Esophagus (tissue), 2 donors: ENCODE measurements at regions not wholly inside any gene's neighbourhood (a gene's known extent, or its start where the extent isn't known, plus 50 kb on each side); places are given as distances from the start of the nearest gene placed in this dataset.

Source experiments
- H3K27ac ChIP-seq, 2 donors: one replicate each; pipeline ENCODE4 v1.5.1; 2013; ENCODE audit warnings: low read depth in 2 of 2, mild to moderate bottlenecking in 2 of 2, inconsistent platforms in 1 of 2, low read length in 1 of 2, moderate library complexity in 1 of 2
- H3K27me3 ChIP-seq, 2 donors: one replicate each; pipeline ENCODE4 v1.6.1; 2013; ENCODE audit warnings: low read length in 2 of 2, control low read depth in 1 of 2, mild to moderate bottlenecking in 1 of 2; ENCODE audit not compliant: insufficient read depth in 2 of 2, control insufficient read depth in 1 of 2
- H3K36me3 ChIP-seq, 2 donors: one replicate each; pipeline ENCODE4 v1.6.1; 2013; ENCODE audit warnings: low read length in 1 of 2; ENCODE audit not compliant: control insufficient read depth in 2 of 2, insufficient read depth in 2 of 2
- H3K4me1 ChIP-seq, 2 donors: one replicate each; pipeline ENCODE4 v1.6.1; 2013; ENCODE audit warnings: low read length in 1 of 2; ENCODE audit not compliant: control insufficient read depth in 2 of 2, insufficient read depth in 2 of 2
- H3K4me3 ChIP-seq, 2 donors: one replicate each; pipeline ENCODE4 v1.5.1; 2013; ENCODE audit warnings: low read length in 2 of 2, mild to moderate bottlenecking in 2 of 2, low read depth in 1 of 2, moderate library complexity in 1 of 2
- H3K9me3 ChIP-seq, 2 donors: one replicate each; pipeline ENCODE4 v1.6.1; 2013; ENCODE audit warnings: mild to moderate bottlenecking in 2 of 2, low read depth in 1 of 2, low read length in 1 of 2, moderate library complexity in 1 of 2; ENCODE audit not compliant: control insufficient read depth in 2 of 2, insufficient read depth in 1 of 2
- WGBS, 2 donors: extraction: QIAGEN DNeasy Blood & Tissue Kit; methylation state at CpG; one replicate each; pipeline ENCODE4 v1.1.7; 2013; 5-methylcytosine and 5-hydroxymethylcytosine counted together
- donor health status: healthy with polysubstance abuse.
- donor health status: Bipolar disorder and iron deficiency.

DNA sequence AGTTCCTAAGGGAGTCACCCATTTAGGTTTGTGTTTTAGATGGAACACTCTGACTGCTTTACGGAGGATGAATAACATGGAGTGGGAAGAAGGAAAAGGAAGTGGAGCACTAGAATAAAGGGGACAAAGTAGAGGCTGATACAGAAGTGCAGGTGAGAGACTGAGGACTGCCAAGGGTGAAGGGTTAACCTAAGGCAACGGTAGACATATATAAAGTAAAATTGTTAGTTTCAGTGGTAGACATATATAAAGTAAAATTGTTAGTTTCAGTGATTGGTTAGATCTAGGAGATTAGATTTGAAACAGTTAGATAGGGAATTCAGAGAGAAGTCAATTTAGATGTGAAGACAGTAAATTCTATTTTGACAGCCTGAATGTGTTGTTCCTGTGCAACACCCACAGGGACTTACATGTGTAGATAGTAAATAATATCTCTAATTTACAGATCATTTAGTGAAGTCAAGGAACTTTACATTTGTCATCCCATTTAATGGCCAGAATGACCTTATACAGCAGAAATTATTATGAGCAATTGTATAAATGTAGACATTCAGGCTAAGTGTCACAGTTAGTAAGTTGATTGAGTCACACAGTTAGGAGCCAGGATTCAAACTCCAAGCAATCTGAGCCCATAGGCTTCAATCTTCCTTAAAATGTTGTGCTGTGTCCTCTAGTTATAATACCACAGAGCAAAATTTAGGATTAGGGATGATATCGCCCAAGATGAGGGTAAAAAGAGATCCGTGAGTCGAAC is 270.8 kb upstream of the UBE2E3 start:
- Histone ChIP-seq H3K27ac (no peak overlapping the region), H3K36me3 (no peaks in the 10 kb centered on the region), H3K9me3 (no peaks in the 10 kb centered on the region), H3K4me1 (no peaks in the 10 kb centered on the region), H3K4me3 (no peak overlapping the region), H3K27me3 (no peaks in the 10 kb centered on the region)
- WGBS, 2 donors = 90 to 94% methylated on average over 5 of the region's 5 CpGs

DNA sequence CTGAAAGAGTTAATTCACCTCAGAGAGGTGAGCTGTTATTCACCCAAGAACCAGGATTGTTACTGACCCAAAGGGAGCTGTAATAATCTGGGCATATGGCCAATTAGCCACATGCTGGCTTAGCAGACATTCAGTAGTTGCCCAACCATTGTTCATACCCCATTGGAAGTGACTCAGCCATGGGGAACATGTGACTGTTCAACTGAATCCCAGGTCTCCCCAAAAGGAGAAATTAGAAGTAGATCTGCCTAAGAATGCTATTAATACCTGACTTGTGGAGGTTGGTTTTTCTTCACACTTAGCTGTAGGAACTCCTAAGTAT is 272.6 kb upstream of the UBE2E3 start:
- no peaks in the 10 kb centered on the region for H3K27me3 ChIP-seq
- H3K9me3 ChIP-seq = no peaks in the 10 kb centered on the region
- no peaks in the 10 kb centered on the region for H3K36me3 ChIP-seq
- H3K27ac ChIP-seq = no peak overlapping the region
- H3K4me3 ChIP-seq = no peak overlapping the region
- no peaks in the 10 kb centered on the region for H3K4me1 ChIP-seq

DNA sequence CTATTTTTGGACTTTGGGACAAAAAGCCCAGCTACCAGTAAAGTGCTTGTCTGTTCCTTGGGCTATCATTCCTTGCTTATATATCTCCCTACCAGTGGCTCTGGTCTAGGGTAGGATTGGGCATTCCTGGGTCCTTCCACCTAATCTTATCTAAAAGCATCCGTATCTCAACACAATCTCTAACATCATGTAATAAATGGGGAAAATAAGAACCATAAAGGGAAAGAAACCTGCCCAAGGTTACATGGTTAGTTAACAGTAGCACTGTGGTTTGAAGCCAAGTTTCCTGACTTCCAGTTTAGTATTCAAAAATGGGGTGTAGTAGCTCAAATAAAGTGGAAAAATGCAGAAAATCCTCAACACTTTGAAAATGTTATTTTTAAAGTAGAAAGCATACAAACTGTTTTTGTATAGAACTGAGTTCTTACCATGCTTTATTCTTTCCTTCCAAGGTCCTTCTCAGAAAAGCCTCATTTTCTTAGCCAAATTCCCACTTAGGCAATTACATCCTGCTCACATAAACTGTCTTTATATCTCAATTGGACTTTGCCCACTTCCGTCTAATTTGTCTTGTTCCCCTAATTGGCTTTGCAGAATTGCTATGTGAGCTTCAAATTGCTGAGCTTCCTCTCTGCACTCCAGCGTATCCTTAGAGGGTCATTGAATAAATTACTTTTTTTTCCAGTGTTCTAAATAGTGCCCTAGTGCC is 273.1 kb upstream of the UBE2E3 start:
- Histone ChIP-seq H3K9me3 (no peaks in the 10 kb centered on the region), H3K27ac (no peak overlapping the region), H3K36me3 (no peaks in the 10 kb centered on the region), H3K27me3 (no peaks in the 10 kb centered on the region), H3K4me1 (no peaks in the 10 kb centered on the region), H3K4me3 (no peak overlapping the region)
- 58 to 68% methylated on average over 3 of the region's 3 CpGs for WGBS, 2 donors

DNA sequence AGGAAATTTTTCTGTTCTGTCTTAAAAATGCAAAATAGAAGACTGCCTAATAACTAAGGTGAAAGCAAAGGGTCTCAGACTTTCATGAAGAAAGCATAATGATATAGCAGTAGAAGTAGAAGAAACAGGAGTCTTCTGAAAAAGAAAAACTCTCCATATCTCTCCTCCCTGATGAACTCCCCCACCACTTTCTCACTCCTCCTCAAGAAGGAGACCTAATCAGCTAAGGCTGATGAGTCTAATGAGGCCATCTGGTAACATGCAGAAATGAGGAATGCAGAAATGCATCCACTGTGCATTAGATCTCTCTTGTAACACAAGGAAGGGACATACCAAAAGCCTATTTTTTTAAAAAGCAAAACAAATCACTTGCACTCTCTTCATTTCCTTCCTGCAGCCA is 273.7 kb upstream of the UBE2E3 start:
- no peak overlapping the region for H3K27ac ChIP-seq

DNA sequence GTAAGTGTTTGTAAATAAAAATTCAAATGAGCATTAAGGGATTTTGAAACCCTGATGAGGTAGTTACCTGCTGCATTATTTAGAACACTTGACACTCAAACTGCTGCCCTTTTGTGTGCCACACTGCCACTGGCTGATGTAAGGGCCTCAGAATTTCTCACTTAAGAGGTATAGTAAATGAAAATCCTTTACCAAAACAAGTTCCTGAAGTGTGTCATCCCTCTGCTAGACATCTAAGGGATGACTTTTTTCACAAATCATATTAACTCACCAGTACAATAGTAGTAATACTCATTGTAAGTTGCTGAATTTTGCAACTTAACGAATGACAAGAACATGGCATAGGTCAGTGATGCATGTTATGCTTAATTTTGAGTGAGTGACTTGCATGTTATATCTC is 274.9 kb upstream of the UBE2E3 start:
- peak overlapping the region in 1 of 2 donors; percentile 13 for H3K27ac ChIP-seq
- WGBS, 2 donors = 70 to 80% methylated on average over 1 of the region's 1 CpG
- no peaks in the 10 kb centered on the region for H3K4me1 ChIP-seq
- no peak overlapping the region for H3K4me3 ChIP-seq
- H3K9me3 ChIP-seq = no peaks in the 10 kb centered on the region
- no peaks in the 10 kb centered on the region for H3K27me3 ChIP-seq
- no peaks in the 10 kb centered on the region for H3K36me3 ChIP-seq

More for the DNA sequence above, 273.7 kb upstream of the UBE2E3 start:
- H3K4me1 ChIP-seq = no peaks in the 10 kb centered on the region
- H3K36me3 ChIP-seq = no peaks in the 10 kb centered on the region
- no peaks in the 10 kb centered on the region for H3K27me3 ChIP-seq
- H3K9me3 ChIP-seq = no peaks in the 10 kb centered on the region
- H3K4me3 ChIP-seq = no peak overlapping the region

DNA sequence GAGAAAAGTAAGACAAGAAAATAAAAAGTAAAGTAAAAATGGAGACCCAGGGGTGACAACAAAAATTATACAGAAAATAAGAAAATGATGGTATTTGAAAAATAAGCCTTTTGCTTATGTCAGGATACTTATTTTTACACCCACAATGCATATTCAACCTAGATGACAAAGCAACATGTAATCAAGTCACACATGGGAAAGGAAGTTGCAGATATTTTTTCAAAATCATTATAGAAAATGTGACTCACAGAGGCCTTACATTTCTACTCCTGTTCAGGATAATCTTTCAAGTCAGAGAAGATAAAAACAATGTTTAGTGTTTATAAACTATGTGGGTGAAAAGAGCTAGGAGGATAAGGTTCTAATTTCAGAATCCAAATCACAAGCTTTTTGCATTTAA is 275.3 kb upstream of the UBE2E3 start:
- Histone ChIP-seq H3K4me3 (no peak overlapping the region), H3K9me3 (no peaks in the 10 kb centered on the region), H3K27ac (no peak overlapping the region), H3K27me3 (no peaks in the 10 kb centered on the region), H3K4me1 (no peaks in the 10 kb centered on the region), H3K36me3 (no peaks in the 10 kb centered on the region)

DNA sequence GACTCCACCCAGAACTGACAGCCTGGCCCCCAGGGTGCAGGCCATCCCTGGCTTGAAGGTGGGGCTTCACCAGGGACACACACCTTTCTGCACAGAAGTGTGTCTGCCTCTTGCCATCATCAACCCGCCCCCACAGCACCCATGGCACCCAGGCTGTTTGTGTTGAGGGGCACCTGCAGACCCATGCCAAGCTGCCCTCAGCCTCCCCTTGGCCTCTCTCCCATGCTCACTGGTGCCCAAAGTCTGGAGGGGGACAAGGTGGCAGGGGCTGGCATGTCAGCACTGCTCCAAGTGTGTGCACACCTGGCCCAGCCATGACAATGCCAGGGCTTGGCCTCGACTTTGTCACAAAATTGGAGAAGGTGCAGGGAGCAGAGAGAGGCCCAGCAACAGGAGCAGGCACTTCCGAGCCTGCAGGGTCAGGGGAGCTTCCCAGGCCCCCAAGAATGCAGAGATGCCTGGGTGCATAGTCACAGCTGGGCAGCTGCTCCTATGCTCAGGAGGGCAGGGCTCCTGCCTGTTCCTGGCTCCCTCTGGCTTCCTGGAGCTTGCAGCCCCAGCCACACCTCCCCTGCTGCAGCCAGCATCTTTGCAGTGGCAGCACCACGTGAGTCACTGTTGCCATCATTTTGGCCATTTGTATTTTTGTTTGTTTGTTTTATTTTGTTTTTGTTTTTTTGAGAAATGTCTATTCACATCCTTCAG is 280.6 kb upstream of the UBE2E3 start:
- Histone ChIP-seq H3K4me1 (no peaks in the 10 kb centered on the region), H3K9me3 (no peaks in the 10 kb centered on the region), H3K27ac (no peak overlapping the region), H3K27me3 (no peaks in the 10 kb centered on the region), H3K4me3 (no peak overlapping the region), H3K36me3 (no peaks in the 10 kb centered on the region)
- WGBS, 2 donors = 65 to 71% methylated on average over 4 of the region's 4 CpGs

DNA sequence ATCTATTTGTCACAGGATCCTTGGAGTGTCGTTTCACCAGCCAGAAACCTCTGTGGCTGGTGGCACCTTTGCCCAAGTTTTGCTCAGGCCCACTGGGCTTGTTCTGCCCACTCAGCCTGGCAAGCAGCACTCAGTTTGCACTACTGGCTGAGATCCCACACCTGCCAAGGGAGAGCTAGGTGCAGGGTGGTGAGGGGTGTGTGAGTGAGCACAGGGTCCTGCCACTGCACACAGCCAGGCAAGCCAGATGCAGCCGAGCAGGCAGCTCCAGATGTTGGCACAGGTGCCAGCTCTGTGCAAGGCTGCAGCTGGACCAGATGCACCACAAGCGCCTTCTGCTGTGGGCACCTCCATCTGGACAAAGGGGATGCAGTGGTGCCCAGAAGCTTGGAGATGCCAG is 281.7 kb upstream of the UBE2E3 start:
- Histone ChIP-seq H3K36me3 (no peaks in the 10 kb centered on the region), H3K4me1 (no peaks in the 10 kb centered on the region), H3K4me3 (no peak overlapping the region), H3K27me3 (no peaks in the 10 kb centered on the region), H3K27ac (no peak overlapping the region), H3K9me3 (no peaks in the 10 kb centered on the region)
- WGBS, 2 donors = 79 to 84% methylated on average over 3 of the region's 3 CpGs

DNA sequence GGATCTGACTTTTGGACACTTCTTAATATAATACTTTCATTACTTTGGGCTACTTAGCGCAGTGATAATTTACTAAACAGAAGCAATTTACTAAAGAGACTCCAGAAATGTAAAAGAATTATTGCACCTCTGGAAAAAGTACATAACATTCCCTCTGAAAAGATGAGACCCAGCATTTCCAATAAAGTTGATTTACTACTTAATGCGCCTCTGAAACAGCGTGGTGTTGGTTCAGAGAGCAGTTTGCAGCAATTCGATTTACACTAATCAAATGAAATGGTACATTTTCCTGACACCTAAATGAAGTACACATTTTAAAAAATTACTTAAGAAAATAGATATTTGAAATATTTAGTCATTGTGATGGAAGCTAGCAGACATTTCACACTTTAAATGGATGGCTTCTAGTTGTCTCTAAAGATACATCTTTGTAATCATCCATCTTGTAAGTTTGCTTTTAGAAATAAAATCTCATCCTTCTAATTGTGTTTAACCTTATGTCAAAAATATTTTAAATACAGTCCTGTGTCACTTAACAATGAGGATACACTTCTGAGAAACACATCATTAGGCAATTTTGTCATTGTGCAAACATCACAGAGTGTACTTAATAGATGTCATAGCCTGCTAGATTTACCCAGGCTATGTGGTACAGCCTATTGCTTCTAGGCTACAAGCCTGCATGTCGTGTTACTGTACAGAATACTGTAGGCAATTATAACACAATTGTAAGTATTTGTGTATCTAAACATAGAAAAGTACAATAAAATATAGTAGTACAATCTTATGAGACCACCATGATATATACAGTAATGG is 284.6 kb upstream of the UBE2E3 start:
- no peaks in the 10 kb centered on the region for H3K36me3 ChIP-seq
- WGBS, 2 donors = 74 to 80% methylated on average over 5 of the region's 5 CpGs
- H3K9me3 ChIP-seq = no peaks in the 10 kb centered on the region
- H3K4me3 ChIP-seq = no peak overlapping the region
- H3K4me1 ChIP-seq = peaks cover 0 to 3% of the 10 kb centered on the region in 2 donors
- no peaks in the 10 kb centered on the region for H3K27me3 ChIP-seq
- no peak overlapping the region for H3K27ac ChIP-seq
